ENCODE measurements at regions not wholly inside any gene's neighbourhood (a gene's known extent, or its start where the extent isn't known, plus 50 kb on each side); places are given as distances from the start of the nearest gene placed in this dataset.

DNA sequence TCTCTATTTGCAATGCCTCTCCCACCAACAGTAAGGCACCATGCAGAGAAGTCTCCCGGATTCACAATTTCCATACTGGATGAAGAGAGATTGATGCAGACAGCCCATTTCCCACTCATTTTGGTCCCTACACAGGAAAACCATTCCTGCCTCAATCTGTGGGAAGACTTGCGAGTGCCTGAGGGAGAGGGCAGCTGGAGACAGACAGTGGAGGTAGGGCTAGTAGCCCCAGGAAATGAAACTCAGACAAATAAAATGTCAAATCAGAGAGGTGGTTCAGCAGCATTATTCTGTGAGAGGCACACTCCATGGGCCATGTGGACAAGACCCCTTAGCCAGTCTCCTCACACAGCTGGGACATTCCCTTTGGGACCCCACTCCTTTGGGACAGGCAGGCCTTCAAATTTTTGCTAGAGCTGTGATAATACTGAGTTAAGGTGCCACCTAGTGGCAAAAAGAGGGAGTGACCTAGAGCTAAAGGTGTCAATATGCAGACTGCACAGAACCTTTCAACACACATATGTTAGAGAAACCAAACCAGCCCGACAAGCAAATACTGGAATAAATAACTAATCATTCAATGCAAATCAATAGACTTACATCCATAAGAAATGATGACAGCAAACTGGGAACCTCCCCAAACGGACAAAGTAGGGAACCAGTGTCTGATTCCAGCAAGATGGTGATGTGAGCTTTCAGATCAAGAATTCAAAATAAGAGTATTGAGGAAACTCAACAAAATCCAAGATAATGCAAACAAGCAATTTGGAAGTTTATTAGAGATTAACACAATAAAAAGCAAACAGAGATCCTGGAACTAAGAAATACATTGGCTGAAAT lies 1865.3 kb upstream of the AGA start:
- H3K9me3 ChIP-seq (ENCODE audit: control insufficient read depth in 1 of 2, insufficient read depth in 1 of 2, low read depth in 1 of 2, low read length in 2 of 2) = no peaks in the 10 kb centered on the region
- intact Hi-C loops (cut with micrococcal nuclease) = loop anchor here (1.0 to 10.0 kb wide), 4 partner anchors 303 to 1755 kb away; no protein-coding TSS in a partner anchor
- POLR2A ChIA-PET = no interaction called here
- H3K79me2 ChIP-seq (ENCODE audit: insufficient read depth, low read length) = no peaks in the 10 kb centered on the region
- no peak overlapping the region for H3K4me3 ChIP-seq (replicated peaks in 1 of 2; ENCODE audit: low read depth in 1 of 2, low read length in 2 of 2)
- H3K27ac ChIP-seq (ENCODE audit: low read depth, low read length) = no peak overlapping the region
- no peaks in the 10 kb centered on the region for H4K20me1 ChIP-seq (ENCODE audit: insufficient read depth)
- DNase-seq (ENCODE audit: low read depth, low spot score) (peak; percentile 42), ATAC-seq (peak; percentile 85)
- H3K4me2 ChIP-seq (ENCODE audit: low read length) = no peak overlapping the region
- BruUV-seq (replicated peaks) = no TSS peak
- no peaks in the 10 kb centered on the region for H3K4me1 ChIP-seq (ENCODE audit: control insufficient read depth in 1 of 2, insufficient read depth in 2 of 2, low read length in 2 of 2)
- no peak overlapping the region for H3K9ac ChIP-seq (ENCODE audit: low read length)
- no peaks in the 10 kb centered on the region for H3K9me2 ChIP-seq (ENCODE audit: insufficient read depth)
- no peaks in the 10 kb centered on the region for H3K36me3 ChIP-seq (ENCODE audit: control insufficient read depth in 1 of 2, insufficient read depth in 2 of 2, low read length in 2 of 2)
- CTCF ChIA-PET = interaction anchor here (0.6 to 2.2 kb wide), 11 partner anchors 9 to 1728 kb away, joined by 3 to 13 read pairs (median 5); no protein-coding TSS in a partner anchor
- H3K27me3 ChIP-seq (ENCODE audit: insufficient read depth, low read length) = no peaks in the 10 kb centered on the region
- TF ChIP-seq RAD21 (IDR thresholded peaks at IDR 0.05; ENCODE audit: low read depth) (peak; percentile 78), EZH2 (IDR thresholded peaks at IDR 0.05) (no peak), EZH2phosphoT487 (IDR thresholded peaks at IDR 0.05; ENCODE audit: borderline replicate concordance) (no peak)
- TF ChIP-seq, protein P1, sequence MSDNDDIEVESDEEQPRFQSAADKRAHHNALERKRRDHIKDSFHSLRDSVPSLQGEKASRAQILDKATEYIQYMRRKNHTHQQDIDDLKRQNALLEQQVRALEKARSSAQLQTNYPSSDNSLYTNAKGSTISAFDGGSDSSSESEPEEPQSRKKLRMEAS (IDR thresholded peaks at IDR 0.05) = no peak
- TF ChIP-seq, protein P2, sequence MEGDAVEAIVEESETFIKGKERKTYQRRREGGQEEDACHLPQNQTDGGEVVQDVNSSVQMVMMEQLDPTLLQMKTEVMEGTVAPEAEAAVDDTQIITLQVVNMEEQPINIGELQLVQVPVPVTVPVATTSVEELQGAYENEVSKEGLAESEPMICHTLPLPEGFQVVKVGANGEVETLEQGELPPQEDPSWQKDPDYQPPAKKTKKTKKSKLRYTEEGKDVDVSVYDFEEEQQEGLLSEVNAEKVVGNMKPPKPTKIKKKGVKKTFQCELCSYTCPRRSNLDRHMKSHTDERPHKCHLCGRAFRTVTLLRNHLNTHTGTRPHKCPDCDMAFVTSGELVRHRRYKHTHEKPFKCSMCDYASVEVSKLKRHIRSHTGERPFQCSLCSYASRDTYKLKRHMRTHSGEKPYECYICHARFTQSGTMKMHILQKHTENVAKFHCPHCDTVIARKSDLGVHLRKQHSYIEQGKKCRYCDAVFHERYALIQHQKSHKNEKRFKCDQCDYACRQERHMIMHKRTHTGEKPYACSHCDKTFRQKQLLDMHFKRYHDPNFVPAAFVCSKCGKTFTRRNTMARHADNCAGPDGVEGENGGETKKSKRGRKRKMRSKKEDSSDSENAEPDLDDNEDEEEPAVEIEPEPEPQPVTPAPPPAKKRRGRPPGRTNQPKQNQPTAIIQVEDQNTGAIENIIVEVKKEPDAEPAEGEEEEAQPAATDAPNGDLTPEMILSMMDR (IDR thresholded peaks at IDR 0.05 in 2 of 3, conservative IDR thresholded peaks at IDR 0.05 in 1 of 3; ENCODE audit: borderline replicate concordance in 1 of 3, insufficient read depth in 1 of 3, low read depth in 2 of 3, low read length in 2 of 3) = peak; percentile 51 to 87 (median 68)
- TF ChIP-seq, protein P3, sequence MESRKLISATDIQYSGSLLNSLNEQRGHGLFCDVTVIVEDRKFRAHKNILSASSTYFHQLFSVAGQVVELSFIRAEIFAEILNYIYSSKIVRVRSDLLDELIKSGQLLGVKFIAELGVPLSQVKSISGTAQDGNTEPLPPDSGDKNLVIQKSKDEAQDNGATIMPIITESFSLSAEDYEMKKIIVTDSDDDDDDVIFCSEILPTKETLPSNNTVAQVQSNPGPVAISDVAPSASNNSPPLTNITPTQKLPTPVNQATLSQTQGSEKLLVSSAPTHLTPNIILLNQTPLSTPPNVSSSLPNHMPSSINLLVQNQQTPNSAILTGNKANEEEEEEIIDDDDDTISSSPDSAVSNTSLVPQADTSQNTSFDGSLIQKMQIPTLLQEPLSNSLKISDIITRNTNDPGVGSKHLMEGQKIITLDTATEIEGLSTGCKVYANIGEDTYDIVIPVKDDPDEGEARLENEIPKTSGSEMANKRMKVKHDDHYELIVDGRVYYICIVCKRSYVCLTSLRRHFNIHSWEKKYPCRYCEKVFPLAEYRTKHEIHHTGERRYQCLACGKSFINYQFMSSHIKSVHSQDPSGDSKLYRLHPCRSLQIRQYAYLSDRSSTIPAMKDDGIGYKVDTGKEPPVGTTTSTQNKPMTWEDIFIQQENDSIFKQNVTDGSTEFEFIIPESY (IDR thresholded peaks at IDR 0.05; ENCODE audit: extremely low read depth, insufficient replicate concordance, low read length) = no peak
- no peak overlapping the region for H2AFZ ChIP-seq (ENCODE audit: low read depth, low read length, poor library complexity, severe bottlenecking)
- RAD21 ChIA-PET (ENCODE audit: low non-redundant PET in 1 of 2, low total read pairs in 2 of 2, uncharacterized antibody in 2 of 2, unreplicated experiment in 2 of 2) = interaction anchor here in 1 of 2 experiments (1.0 kb wide), 1 partner anchor 334 kb away, joined by 3 read pairs; no protein-coding TSS in a partner anchor

Data from HCT116 (cell line).